BLaER1 (cell line): ENCODE measurements at regions not wholly inside any gene's neighbourhood (a gene's known extent, or its start where the extent isn't known, plus 50 kb on each side); places are given as distances from the start of the nearest gene placed in this dataset.

Experiments
- H3K27ac ChIP-seq: shearing (Covaris generic); formaldehyde crosslinking; 2 replicates; pipeline ENCODE4 v1.8.1; 2022
- H3K27me3 ChIP-seq: shearing (Covaris generic); formaldehyde crosslinking; 2 replicates; pipeline ENCODE4 v1.8.1; 2022
- H3K36me3 ChIP-seq: shearing (Covaris generic); formaldehyde crosslinking; 2 replicates; pipeline ENCODE4 v1.8.1; 2022
- H3K4me1 ChIP-seq: shearing (Covaris generic); formaldehyde crosslinking; 2 replicates; pipeline ENCODE4 v1.8.1; 2022
- H3K4me2 ChIP-seq: shearing (Covaris generic); formaldehyde crosslinking; 2 replicates; pipeline ENCODE4 v1.8.1; 2022
- H3K4me3 ChIP-seq: shearing (Covaris generic); formaldehyde crosslinking; 2 replicates; pipeline ENCODE4 v1.8.1; 2022
- H3K9ac ChIP-seq: shearing (Covaris generic); formaldehyde crosslinking; 2 replicates; pipeline ENCODE4 v1.8.1; 2022
- H3K9me3 ChIP-seq: shearing (Covaris generic); formaldehyde crosslinking; 2 replicates; pipeline ENCODE4 v1.8.1; 2022
- H4K20me1 ChIP-seq: shearing (Covaris generic); formaldehyde crosslinking; 2 replicates; pipeline ENCODE4 v1.8.1; 2022
- Cebpa-rat ChIP-seq: shearing (Covaris generic); IDR thresholded peaks from 2 replicates; pipeline ENCODE4 v1.8.1; 2022

DNA sequence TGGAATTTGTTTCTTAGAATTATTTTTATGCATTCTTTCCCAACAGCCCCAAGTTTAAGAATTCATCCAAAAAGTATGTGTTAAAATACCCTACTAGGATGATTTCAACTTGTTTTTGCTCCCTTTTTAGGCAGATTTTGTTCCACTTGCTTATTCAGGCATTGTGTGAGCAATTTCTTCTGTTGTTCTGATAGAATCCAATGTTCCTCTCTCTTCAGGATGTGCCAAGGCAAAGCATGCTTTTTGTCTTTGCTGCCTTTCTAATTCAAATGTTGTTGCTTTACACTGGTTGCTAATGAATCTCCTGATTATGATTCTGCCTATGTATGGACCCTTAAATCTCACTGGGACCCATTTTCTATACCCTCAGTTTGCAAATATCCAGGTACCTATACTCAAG, 131.2 kb upstream of the ARHGAP42 start:
- H3K36me3 ChIP-seq, result no peaks in the 10 kb centered on the region
- no peak overlapping the region for H3K27ac ChIP-seq
- H4K20me1 ChIP-seq, result no peaks in the 10 kb centered on the region
- no peak overlapping the region for H3K9ac ChIP-seq
- no peaks in the 10 kb centered on the region for H3K9me3 ChIP-seq
- TF ChIP-seq Cebpa-rat, result no peak
- no peak overlapping the region for H3K4me3 ChIP-seq
- no peaks in the 10 kb centered on the region for H3K4me1 ChIP-seq
- no peaks in the 10 kb centered on the region for H3K27me3 ChIP-seq
- no peak overlapping the region for H3K4me2 ChIP-seq

DNA sequence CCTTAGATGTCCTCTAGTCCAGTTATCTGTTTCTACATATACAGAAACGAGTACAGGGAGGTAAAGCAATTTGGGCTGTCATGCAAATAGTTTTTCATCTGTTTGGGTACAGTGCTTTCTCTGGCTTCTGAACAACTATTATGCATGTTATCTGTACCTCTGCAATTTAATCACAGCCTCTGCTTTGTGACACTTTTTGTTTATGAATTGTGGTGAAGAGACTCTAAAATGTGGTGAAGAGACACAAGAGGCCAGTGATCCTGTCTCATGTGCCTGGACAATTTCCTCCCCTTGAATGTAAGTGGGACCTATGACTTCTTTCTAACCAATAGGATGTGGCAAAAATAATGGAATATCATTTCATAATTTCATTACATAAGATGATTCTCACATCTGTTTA, 130.3 kb upstream of the ARHGAP42 start:
- Histone ChIP-seq H3K27me3 (no peaks in the 10 kb centered on the region), H3K9me3 (no peaks in the 10 kb centered on the region), H3K9ac (no peak overlapping the region), H4K20me1 (no peaks in the 10 kb centered on the region), H3K36me3 (no peaks in the 10 kb centered on the region), H3K27ac (no peak overlapping the region), H3K4me3 (no peak overlapping the region), H3K4me2 (no peak overlapping the region), H3K4me1 (no peaks in the 10 kb centered on the region)
- TF ChIP-seq Cebpa-rat, result no peak

DNA sequence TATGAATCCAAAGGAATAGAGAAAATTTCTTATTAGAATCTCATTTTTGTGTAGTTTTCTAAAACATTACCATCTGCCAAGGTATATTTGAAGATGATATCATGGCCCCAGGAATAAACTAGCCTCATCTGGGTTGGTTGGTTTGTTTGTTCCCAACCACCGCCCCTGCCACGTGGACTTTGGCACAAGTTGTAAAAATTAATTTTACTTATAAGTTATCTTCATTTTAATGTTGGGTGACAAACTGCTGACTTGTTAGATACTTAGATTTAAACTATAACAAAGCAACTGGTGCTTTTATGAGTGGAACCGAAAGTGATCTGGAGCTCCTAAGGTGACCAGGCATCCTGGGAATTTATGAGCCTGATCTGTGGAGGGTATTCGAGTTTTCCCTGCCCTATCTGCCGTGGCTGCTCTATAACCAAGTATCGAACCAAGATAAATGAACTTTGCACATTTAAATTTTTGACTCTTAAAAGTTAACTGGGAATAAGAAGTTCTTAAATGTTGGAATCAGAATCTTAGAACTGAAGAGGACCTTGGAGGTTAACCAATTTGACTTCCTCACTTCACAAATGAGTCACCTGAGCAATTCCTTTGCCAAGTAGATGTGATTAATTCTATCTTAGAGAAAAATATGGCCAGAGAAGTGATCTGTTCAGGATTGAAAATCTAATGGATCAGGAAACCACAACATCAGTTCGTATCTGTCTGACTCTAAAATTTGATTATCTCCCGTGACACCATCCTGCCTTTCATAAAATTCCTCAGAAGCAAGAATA, 129.1 kb upstream of the ARHGAP42 start:
- H4K20me1 ChIP-seq, result no peaks in the 10 kb centered on the region
- H3K27ac ChIP-seq, result no peak overlapping the region
- H3K9me3 ChIP-seq, result no peaks in the 10 kb centered on the region
- TF ChIP-seq Cebpa-rat, result no peak
- no peak overlapping the region for H3K9ac ChIP-seq
- no peak overlapping the region for H3K4me2 ChIP-seq
- no peaks in the 10 kb centered on the region for H3K27me3 ChIP-seq
- H3K36me3 ChIP-seq, result no peaks in the 10 kb centered on the region
- no peaks in the 10 kb centered on the region for H3K4me1 ChIP-seq
- no peak overlapping the region for H3K4me3 ChIP-seq

DNA sequence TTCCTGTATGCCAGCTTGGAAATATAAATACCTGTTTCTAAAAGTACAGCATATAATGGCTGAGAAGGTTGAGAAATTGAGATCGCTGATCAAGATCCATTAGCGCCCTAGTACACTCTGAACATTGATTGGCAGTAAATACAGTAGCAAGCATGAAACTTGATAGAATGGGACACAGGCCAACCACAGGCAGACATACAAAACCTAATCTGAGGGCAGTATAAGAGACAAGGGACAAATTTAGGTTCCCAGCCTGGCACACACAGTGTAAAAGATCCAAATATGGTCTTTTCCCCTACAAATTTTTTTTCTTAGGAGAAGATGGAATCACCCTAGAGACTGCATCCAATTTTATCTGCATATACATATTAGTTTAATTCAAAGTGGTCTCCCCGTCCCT, 126.5 kb upstream of the ARHGAP42 start:
- H3K36me3 ChIP-seq, result no peaks in the 10 kb centered on the region
- TF ChIP-seq Cebpa-rat, result no peak
- H4K20me1 ChIP-seq, result no peaks in the 10 kb centered on the region
- no peaks in the 10 kb centered on the region for H3K9me3 ChIP-seq
- no peaks in the 10 kb centered on the region for H3K4me1 ChIP-seq
- no peaks in the 10 kb centered on the region for H3K27me3 ChIP-seq
- no peak overlapping the region for H3K4me3 ChIP-seq
- H3K4me2 ChIP-seq, result no peak overlapping the region
- H3K27ac ChIP-seq, result no peak overlapping the region
- H3K9ac ChIP-seq, result no peak overlapping the region

DNA sequence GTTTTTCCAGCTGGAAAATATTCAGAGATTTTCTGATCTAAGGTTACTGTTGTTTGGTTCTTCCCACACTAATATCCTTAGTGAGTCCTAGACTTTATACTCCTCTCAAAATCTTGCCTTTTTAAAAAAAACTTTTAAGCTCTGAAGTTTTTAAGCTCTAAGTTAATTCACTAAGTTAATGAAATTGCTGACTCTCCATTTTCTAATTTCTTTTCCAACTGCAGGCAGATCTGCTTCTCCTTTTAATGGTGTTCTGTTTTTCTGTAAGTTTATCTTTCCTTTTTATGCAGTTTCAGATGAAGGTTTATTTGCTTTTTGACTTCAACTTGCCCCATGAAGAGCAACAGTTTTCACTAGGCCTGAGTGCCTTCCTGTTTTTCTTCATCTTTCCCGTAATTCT, 125.8 kb upstream of the ARHGAP42 start:
- Histone ChIP-seq H3K36me3 (no peaks in the 10 kb centered on the region), H3K27me3 (no peaks in the 10 kb centered on the region), H3K27ac (no peak overlapping the region), H3K9ac (no peak overlapping the region), H3K4me1 (no peaks in the 10 kb centered on the region), H3K4me2 (no peak overlapping the region), H4K20me1 (no peaks in the 10 kb centered on the region), H3K9me3 (no peaks in the 10 kb centered on the region), H3K4me3 (no peak overlapping the region)
- TF ChIP-seq Cebpa-rat, result no peak

DNA sequence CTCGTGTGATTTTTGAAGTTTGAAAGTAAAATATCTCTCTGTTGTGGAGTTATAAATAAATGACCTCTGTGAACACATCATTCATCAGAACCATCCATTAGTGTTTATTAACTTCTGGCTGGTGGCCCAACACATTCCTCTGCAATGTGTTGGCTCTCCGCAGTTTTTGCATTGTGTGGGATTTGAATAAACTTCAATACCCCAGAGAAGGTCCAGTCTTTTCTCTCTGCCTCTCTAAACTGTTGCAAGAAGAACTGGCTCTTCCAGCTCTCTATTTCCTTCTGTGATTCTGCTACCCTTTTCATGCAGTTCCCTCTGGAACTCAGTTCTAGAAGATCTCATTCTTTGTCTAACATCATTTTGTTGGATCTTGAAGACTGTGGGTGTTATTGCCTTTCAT, 125.0 kb upstream of the ARHGAP42 start:
- no peak overlapping the region for H3K4me2 ChIP-seq
- no peak for TF ChIP-seq Cebpa-rat
- H3K36me3 ChIP-seq, result no peaks in the 10 kb centered on the region

DNA sequence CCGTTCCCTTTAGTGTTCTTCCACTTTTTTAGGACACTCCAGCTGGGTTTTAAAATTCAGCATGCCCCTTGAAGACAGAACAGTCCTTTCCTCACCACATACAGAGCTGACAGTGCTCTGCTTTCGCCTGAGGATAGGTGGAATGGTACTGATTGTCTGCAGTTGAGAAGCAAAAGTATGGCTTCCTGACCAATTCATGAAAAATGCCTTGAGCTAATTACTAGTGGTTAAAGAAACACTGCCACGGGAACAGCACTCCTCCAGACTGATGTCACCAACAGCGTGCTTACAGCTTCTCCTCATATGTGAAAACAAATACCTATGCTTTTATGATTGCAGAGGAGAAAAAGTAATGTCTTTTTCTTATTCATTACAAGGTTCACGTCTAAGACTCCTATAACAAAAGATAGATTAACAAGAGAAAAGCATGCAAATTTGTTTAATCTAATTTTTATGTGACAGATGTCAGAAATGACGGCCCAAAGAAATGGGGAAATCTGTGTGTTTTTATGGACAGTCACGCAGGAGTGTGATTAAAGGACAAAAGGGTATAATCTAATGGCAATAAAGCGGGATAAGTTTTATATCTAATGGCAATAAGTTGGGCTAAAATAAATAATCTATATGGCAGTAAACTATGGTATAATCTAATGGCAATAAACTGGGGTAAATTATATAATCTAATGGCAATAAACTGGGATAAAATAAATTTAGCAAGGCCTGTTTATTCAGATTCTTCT, 123.4 kb upstream of the ARHGAP42 start:
- Histone ChIP-seq H3K27ac (no peak overlapping the region), H3K36me3 (no peaks in the 10 kb centered on the region), H3K4me2 (no peak overlapping the region), H3K27me3 (no peaks in the 10 kb centered on the region), H3K4me3 (no peak overlapping the region), H3K4me1 (no peaks in the 10 kb centered on the region), H3K9ac (no peak overlapping the region), H3K9me3 (no peaks in the 10 kb centered on the region), H4K20me1 (no peaks in the 10 kb centered on the region)
- TF ChIP-seq Cebpa-rat, result no peak

More for the DNA sequence above, 125.0 kb upstream of the ARHGAP42 start:
- no peak overlapping the region for H3K9ac ChIP-seq
- H3K4me3 ChIP-seq, result no peak overlapping the region
- H3K27ac ChIP-seq, result no peak overlapping the region
- H3K9me3 ChIP-seq, result no peaks in the 10 kb centered on the region
- no peaks in the 10 kb centered on the region for H3K4me1 ChIP-seq
- no peaks in the 10 kb centered on the region for H3K27me3 ChIP-seq
- no peaks in the 10 kb centered on the region for H4K20me1 ChIP-seq

DNA sequence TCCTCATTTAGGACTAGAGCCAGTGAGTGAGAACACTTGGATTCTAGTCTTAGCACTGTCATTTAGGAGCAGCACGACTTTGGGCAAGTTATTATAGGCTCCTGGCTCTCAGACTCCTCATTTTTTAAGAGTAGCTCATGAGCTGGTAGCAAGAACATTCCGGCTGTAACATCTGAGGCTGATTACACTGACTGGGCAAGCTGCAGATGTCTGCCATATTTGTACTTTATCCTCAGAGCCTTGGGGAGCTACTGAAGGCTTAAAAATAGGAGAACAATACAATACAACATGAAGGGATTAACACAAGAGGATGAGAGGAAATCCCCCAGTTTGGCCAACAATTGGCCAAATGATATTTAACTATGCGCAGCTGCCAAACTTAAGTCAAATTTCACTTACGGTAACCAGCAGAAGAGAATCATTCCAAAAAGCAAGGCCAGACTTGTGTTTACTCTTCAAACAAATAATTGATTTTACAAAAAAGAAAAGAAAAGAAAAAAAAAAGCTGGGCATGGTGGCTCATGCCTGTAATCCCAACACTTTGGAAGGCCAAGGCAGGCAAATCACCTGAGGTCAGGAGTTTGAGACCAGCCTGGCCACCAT, 113.1 kb upstream of the ARHGAP42 start:
- H3K36me3 ChIP-seq, result no peaks in the 10 kb centered on the region
- H3K4me3 ChIP-seq, result no peak overlapping the region
- no peaks in the 10 kb centered on the region for H3K9me3 ChIP-seq
- no peak overlapping the region for H3K9ac ChIP-seq
- H3K4me1 ChIP-seq, result no peaks in the 10 kb centered on the region
- H3K27me3 ChIP-seq, result no peaks in the 10 kb centered on the region
- H3K4me2 ChIP-seq, result no peak overlapping the region
- H3K27ac ChIP-seq, result no peak overlapping the region
- H4K20me1 ChIP-seq, result no peaks in the 10 kb centered on the region
- TF ChIP-seq Cebpa-rat, result no peak

DNA sequence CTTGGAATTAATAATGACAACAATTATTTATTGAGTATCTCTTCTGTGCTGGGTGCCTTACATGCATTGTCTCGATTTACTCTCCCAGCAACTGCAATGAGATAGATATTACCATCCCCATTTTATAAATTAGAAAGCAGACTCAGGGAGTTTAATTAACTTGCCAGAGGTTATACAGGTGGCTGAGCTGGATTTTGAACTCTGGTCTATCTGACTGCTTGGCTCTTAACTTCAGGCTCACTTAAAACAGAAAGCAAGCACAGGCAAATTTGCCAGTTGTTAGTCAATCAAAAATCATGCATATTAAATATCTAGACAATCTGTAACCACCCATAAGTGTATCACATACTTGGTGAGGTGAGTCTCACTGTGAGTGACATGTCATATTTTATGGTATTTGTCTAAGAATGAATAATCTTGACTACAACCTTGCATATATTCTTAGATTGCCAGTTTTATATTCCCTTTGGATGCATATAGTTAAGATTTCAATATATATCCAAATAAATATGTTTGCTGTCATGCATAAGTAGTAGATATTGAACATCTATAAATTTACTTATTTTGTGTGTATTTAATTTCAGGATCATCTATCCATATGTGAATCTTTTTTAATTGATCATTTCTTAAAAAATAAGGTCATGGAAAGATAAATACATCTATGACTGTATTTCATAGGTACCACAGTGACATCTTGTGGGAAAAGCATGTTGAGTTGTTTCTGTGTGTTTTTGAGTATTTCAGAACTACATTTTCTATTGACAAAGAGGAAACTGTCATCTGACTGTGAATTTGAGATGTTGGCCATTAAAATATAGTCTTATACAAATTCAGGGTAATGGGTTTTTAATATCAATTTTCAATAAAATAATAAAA, 112.0 kb upstream of the ARHGAP42 start:
- H3K9ac ChIP-seq, result no peak overlapping the region
- no peak for TF ChIP-seq Cebpa-rat
- no peaks in the 10 kb centered on the region for H3K36me3 ChIP-seq
- no peak overlapping the region for H3K4me3 ChIP-seq
- H3K27ac ChIP-seq, result no peak overlapping the region
- H4K20me1 ChIP-seq, result no peaks in the 10 kb centered on the region
- no peaks in the 10 kb centered on the region for H3K27me3 ChIP-seq
- no peaks in the 10 kb centered on the region for H3K4me1 ChIP-seq
- no peaks in the 10 kb centered on the region for H3K9me3 ChIP-seq
- H3K4me2 ChIP-seq, result no peak overlapping the region
